Dendritic cell treated with granulocyte-macrophage colony-stimulating factor and Interleukin-4, amounts not matched to agents 40 ng/mL and 50 ng/mL, for 4 days (primary cell): ENCODE measurements at regions not wholly inside any gene's neighbourhood (a gene's known extent, or its start where the extent isn't known, plus 50 kb on each side); places are given as distances from the start of the nearest gene placed in this dataset.

Experiments used
- H3K27ac Mint-ChIP-seq: one replicate; pipeline ENCODE4 v1.8.0; 2022; ENCODE audit warnings: mild to moderate bottlenecking, mixed read lengths
- H3K27me3 Mint-ChIP-seq: one replicate; pipeline ENCODE4 v1.8.0; 2022; ENCODE audit warnings: mild to moderate bottlenecking, mixed read lengths
- H3K36me3 Mint-ChIP-seq: one replicate; pipeline ENCODE4 v1.8.0; 2022; ENCODE audit warnings: low read depth, mixed read lengths
- H3K4me1 Mint-ChIP-seq: one replicate; pipeline ENCODE4 v1.8.0; 2022; ENCODE audit warnings: low read depth, mixed read lengths
- H3K4me3 Mint-ChIP-seq: one replicate; pipeline ENCODE4 v1.8.0; 2022; ENCODE audit warnings: mild to moderate bottlenecking, moderate library complexity, mixed read lengths
- H3K9me3 Mint-ChIP-seq: one replicate; pipeline ENCODE4 v1.8.0; 2022; ENCODE audit warnings: mixed read lengths
- intact Hi-C: fragments of 100-400 bp; cut with micrococcal nuclease; formaldehyde crosslinking; loops from one replicate; pipeline ENCODE4 v1.15.0; 2022

GRCh38 chr11:26827567-26828081 is 105.8 kb upstream of the SLC5A12 start:
- Mint-ChIP-seq H3K9me3 (peaks cover 38% of the 10 kb centered on the region), H3K27me3 (no peaks in the 10 kb centered on the region), H3K36me3 (no peaks in the 10 kb centered on the region), H3K4me3 (no peak overlapping the region), H3K4me1 (no peaks in the 10 kb centered on the region), H3K27ac (no peak overlapping the region)
- intact Hi-C loops: no loop called here

DNA sequence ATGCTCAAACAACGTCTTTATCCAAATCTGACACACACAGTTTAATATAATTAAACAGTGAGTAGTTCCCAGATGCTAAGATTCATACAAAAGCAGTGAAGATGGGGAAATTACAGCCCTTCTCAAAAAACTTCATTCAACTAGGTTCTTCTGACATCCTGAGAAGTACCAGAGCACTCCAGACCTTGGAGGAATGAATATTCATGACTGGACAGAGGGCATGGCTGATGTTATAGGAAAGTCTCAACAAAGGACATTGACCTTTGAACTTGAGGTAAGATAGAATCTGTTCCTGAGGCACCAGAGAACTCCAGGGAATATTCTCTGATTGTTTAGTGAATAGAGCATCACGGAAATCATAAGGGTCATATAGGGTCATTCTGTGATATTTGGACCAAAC is 106.4 kb upstream of the SLC5A12 start:
- Mint-ChIP-seq H3K9me3 (peaks cover 32% of the 10 kb centered on the region), H3K4me1 (no peaks in the 10 kb centered on the region), H3K4me3 (no peak overlapping the region), H3K36me3 (no peaks in the 10 kb centered on the region), H3K27me3 (no peaks in the 10 kb centered on the region), H3K27ac (no peak overlapping the region)
- intact Hi-C loops: no loop called here

GRCh38 chr11:26830218-26830617 is 108.4 kb upstream of the SLC5A12 start:
- Mint-ChIP-seq H3K4me3 (no peak overlapping the region), H3K27ac (no peak overlapping the region), H3K4me1 (no peaks in the 10 kb centered on the region), H3K36me3 (no peaks in the 10 kb centered on the region), H3K9me3 (peaks cover 18% of the 10 kb centered on the region), H3K27me3 (no peaks in the 10 kb centered on the region)
- intact Hi-C loops: no loop called here

GRCh38 chr11:26830757-26831156 is 108.9 kb upstream of the SLC5A12 start:
- no peaks in the 10 kb centered on the region for H3K4me1 Mint-ChIP-seq
- H3K27me3 Mint-ChIP-seq: no peaks in the 10 kb centered on the region
- H3K36me3 Mint-ChIP-seq: no peaks in the 10 kb centered on the region
- peaks cover 17% of the 10 kb centered on the region for H3K9me3 Mint-ChIP-seq
- no peak overlapping the region for H3K27ac Mint-ChIP-seq
- H3K4me3 Mint-ChIP-seq: no peak overlapping the region
- intact Hi-C loops: no loop called here

GRCh38 chr11:26834601-26835000 is 112.7 kb upstream of the SLC5A12 start:
- Mint-ChIP-seq H3K4me1 (no peaks in the 10 kb centered on the region), H3K27me3 (no peaks in the 10 kb centered on the region), H3K36me3 (no peaks in the 10 kb centered on the region), H3K9me3 (peaks cover 11% of the 10 kb centered on the region), H3K27ac (no peak overlapping the region), H3K4me3 (no peak overlapping the region)
- intact Hi-C loops: no loop called here

DNA sequence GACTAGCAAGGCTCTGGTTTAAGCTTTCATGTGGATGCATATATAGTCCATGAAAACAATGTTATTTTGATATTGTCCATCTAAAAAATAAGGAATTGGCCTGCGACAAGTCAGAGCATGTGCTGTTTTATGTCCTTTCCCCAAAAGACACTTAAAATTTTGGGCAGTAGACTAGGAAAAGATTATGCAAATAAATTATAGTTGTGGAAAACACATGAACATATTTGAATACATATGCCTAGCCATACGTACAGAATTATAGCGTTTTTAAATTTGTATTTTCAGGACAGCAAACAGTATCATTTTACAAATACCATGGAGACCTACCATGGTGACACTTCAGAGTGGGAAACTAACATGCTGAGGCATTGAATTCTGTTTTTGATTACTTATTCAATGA is 113.8 kb upstream of the SLC5A12 start:
- intact Hi-C loops: no loop called here
- Mint-ChIP-seq H3K27ac (no peak overlapping the region), H3K4me1 (no peaks in the 10 kb centered on the region), H3K36me3 (no peaks in the 10 kb centered on the region), H3K9me3 (peaks cover 5% of the 10 kb centered on the region), H3K4me3 (no peak overlapping the region), H3K27me3 (no peaks in the 10 kb centered on the region)

DNA sequence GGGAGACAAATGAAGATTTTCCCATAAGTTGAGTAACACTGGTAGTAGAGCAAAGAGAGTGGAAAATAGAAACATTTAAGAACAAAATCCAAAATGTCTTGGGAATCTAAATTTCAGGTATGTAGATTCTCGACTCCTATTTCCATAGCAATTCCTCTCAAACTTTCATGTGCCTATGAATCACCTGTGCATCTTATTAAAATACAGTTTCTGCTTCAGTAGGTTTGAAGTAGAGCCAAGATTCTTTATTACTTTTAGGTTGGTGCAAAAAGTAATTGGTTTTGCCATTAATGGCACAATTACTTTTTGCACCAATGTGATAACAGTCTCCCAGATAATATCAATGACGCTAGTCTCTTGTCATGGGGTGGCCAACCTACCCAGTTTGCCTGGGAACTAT is 115.3 kb upstream of the SLC5A12 start:
- H3K9me3 Mint-ChIP-seq: peaks cover 5% of the 10 kb centered on the region
- H3K27ac Mint-ChIP-seq: no peak overlapping the region
- H3K4me3 Mint-ChIP-seq: no peak overlapping the region
- intact Hi-C loops: no loop called here
- no peaks in the 10 kb centered on the region for H3K27me3 Mint-ChIP-seq
- H3K4me1 Mint-ChIP-seq: no peaks in the 10 kb centered on the region
- no peaks in the 10 kb centered on the region for H3K36me3 Mint-ChIP-seq

GRCh38 chr11:26839911-26840698 is 118.2 kb upstream of the SLC5A12 start:
- intact Hi-C loops: no loop called here
- Mint-ChIP-seq H3K27ac (no peak overlapping the region), H3K36me3 (no peaks in the 10 kb centered on the region)

GRCh38 chr11:26841818-26842473 is 120.1 kb upstream of the SLC5A12 start:
- H3K27ac Mint-ChIP-seq: no peak overlapping the region
- intact Hi-C loops: no loop called here
- H3K27me3 Mint-ChIP-seq: no peaks in the 10 kb centered on the region
- no peaks in the 10 kb centered on the region for H3K9me3 Mint-ChIP-seq
- H3K4me1 Mint-ChIP-seq: no peaks in the 10 kb centered on the region
- no peaks in the 10 kb centered on the region for H3K36me3 Mint-ChIP-seq
- H3K4me3 Mint-ChIP-seq: no peak overlapping the region

More at GRCh38 chr11:26839911-26840698, 118.2 kb upstream of the SLC5A12 start:
- no peaks in the 10 kb centered on the region for H3K9me3 Mint-ChIP-seq
- H3K27me3 Mint-ChIP-seq: no peaks in the 10 kb centered on the region
- H3K4me1 Mint-ChIP-seq: no peaks in the 10 kb centered on the region
- no peak overlapping the region for H3K4me3 Mint-ChIP-seq

DNA sequence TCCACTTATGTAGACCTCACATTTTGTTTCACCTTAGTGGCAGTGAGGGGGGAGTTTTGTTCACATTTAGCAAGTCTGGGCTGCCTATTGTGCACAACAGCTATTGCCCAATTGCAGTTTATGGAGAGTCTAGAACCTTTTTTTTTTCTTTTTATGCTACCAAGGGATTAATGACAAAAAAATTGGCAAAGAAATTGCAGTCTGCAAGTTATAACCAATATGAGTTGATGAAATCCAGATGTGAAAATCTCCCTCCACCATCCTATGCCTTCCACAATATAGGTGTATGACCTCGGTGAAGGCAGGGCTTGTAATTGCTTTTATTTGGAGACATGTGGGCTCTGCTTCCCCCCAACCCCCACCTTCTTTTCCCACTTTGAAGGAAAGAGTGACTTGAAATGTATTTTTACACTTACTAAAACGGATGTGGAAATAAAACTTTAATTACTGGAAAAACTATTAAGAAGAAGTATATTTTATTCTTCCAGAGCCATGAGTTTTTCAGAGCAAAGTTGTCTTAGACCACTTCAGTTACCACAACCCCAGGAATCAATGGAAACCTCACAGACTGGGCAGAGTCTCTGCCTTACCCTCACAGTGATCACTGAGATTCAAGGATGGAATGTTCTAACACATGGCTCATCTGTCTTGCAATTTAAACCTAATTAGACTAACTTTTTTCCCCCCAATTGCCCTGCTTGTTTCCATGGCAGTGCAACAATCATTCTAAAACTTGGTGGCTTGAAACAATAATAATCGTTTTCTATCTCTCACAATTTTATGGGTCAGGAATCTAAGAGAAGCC is 120.8 kb upstream of the SLC5A12 start:
- H3K36me3 Mint-ChIP-seq: no peaks in the 10 kb centered on the region
- no peak overlapping the region for H3K27ac Mint-ChIP-seq
- H3K4me3 Mint-ChIP-seq: no peak overlapping the region
- no peaks in the 10 kb centered on the region for H3K4me1 Mint-ChIP-seq
- H3K9me3 Mint-ChIP-seq: no peaks in the 10 kb centered on the region
- no peaks in the 10 kb centered on the region for H3K27me3 Mint-ChIP-seq
- intact Hi-C loops: no loop called here

DNA sequence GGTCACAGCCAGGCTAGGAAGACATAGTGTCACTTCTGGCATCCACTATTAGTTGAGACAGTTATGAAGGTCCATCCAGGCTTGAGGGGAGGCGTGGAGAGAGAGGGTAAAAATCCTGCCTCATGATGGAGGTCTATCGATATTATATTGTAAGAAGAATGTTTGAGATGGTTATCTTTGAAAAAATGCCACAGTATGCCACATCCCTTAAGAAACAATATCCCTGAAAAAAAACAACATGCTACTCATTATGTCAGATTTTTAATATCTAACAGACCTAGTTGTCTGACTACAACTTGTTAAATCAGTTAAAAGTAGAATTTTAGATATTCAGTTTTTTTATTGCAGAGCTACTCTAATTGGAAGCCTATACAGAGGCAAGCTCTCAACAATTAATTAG is 121.7 kb upstream of the SLC5A12 start:
- no peaks in the 10 kb centered on the region for H3K9me3 Mint-ChIP-seq
- no peaks in the 10 kb centered on the region for H3K4me1 Mint-ChIP-seq
- H3K27ac Mint-ChIP-seq: no peak overlapping the region
- intact Hi-C loops: no loop called here
- H3K4me3 Mint-ChIP-seq: no peak overlapping the region
- no peaks in the 10 kb centered on the region for H3K36me3 Mint-ChIP-seq
- H3K27me3 Mint-ChIP-seq: no peaks in the 10 kb centered on the region

DNA sequence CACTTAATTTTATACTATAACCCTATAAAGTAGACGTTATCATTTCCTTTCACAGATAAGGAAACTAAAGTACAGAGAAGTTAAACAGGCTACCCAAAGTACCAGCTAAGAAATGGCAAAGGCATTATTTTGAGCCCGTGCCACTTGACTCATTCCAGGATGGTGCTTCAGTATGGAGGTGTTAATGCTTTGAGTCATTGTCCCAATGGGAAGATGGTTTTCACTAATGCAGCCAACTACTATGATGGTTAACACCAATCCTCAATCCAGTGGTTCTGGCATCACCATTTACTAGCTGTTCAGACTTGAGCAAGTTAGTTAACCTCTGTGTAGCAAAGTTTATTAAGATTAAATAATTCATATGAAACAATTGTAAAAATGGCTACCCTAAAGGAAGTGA is 123.1 kb upstream of the SLC5A12 start:
- Mint-ChIP-seq H3K4me3 (no peak overlapping the region), H3K27me3 (no peaks in the 10 kb centered on the region), H3K4me1 (no peaks in the 10 kb centered on the region), H3K9me3 (no peaks in the 10 kb centered on the region), H3K27ac (no peak overlapping the region), H3K36me3 (no peaks in the 10 kb centered on the region)
- intact Hi-C loops: no loop called here

DNA sequence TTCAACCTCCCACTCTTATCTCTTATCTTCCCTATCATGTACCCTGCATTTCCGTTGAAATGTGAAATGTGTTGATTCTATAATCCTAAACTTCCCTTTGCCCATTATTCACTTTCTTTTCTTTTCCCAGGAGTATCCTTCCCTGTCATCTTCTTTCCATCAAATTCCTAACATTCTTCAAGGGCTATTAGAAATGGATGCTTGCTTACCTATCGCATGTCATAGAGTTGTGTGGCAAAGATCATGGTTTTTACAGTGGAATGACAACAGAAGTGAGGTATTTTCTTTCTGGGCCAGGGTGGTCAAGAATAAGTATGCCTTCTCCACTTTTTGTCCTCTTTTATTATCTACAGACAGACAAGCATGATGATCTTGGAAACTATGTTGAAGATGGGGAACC is 124.4 kb upstream of the SLC5A12 start:
- Mint-ChIP-seq H3K9me3 (no peaks in the 10 kb centered on the region), H3K4me1 (no peaks in the 10 kb centered on the region), H3K4me3 (no peak overlapping the region), H3K27me3 (no peaks in the 10 kb centered on the region), H3K36me3 (no peaks in the 10 kb centered on the region), H3K27ac (no peak overlapping the region)
- intact Hi-C loops: no loop called here

DNA sequence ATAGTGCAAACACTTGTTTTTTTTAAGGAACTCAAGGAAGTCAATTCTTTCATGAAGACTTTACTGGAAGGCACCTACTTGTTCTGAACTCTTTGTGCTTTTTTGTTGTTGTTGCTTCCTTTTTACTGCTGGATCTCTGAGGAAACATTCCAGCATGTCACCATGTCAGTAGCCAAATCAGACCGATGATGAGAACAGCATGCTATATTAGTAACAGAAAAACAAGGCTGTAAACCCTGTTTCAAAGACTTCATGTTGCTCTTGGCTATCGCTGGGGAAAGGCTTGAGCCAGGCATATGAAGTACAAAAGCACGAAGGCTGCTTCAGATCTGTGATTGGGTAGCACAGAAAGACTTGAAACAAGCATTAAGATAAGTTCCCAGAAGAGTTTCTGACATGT is 125.6 kb upstream of the SLC5A12 start:
- intact Hi-C loops: no loop called here
- no peaks in the 10 kb centered on the region for H3K9me3 Mint-ChIP-seq
- no peak overlapping the region for H3K4me3 Mint-ChIP-seq
- H3K36me3 Mint-ChIP-seq: no peaks in the 10 kb centered on the region
- H3K4me1 Mint-ChIP-seq: no peaks in the 10 kb centered on the region
- H3K27me3 Mint-ChIP-seq: no peaks in the 10 kb centered on the region
- no peak overlapping the region for H3K27ac Mint-ChIP-seq
